ENCODE measurements at regions not wholly inside any gene's neighbourhood (a gene's known extent, or its start where the extent isn't known, plus 50 kb on each side); places are given as distances from the start of the nearest gene placed in this dataset.
A peak's percentile ranks its signal among the peaks of the same experiment; 100 is the strongest.

GRCh38 chr20:16946097-16946496 is 197.9 kb downstream of the OTOR start:
- H3K9me3 ChIP-seq (ENCODE audit: low read depth) = no peaks in the 10 kb centered on the region
- no peak overlapping the region for H3K9ac ChIP-seq
- Mint-ChIP-seq H3K36me3 (peaks cover 3% of the 10 kb centered on the region), H3K4me3 (no peak overlapping the region), H3K9me3 (peaks cover 19% of the 10 kb centered on the region), H3K27ac (no peak overlapping the region), H3K27me3 (ENCODE audit: insufficient read depth, low read depth) (no peaks in the 10 kb centered on the region), H3K4me1 (peaks cover 19% of the 10 kb centered on the region)
- H3K79me2 ChIP-seq (ENCODE audit: low read depth) = no peaks in the 10 kb centered on the region
- no peak overlapping the region for H2AFZ ChIP-seq (replicated peaks)
- no peaks in the 10 kb centered on the region for H4K20me1 ChIP-seq (ENCODE audit: low read depth)
- no peak overlapping the region for H3K27ac ChIP-seq
- no peaks in the 10 kb centered on the region for H3K4me1 ChIP-seq
- no peak overlapping the region for H3K4me2 ChIP-seq
- peaks cover 28% of the 10 kb centered on the region for H3K27me3 ChIP-seq
- H3K4me3 ChIP-seq = no peak overlapping the region
- no peak for TF ChIP-seq EZH2phosphoT487 (IDR thresholded peaks at IDR 0.05)
- TF ChIP-seq, protein P1, sequence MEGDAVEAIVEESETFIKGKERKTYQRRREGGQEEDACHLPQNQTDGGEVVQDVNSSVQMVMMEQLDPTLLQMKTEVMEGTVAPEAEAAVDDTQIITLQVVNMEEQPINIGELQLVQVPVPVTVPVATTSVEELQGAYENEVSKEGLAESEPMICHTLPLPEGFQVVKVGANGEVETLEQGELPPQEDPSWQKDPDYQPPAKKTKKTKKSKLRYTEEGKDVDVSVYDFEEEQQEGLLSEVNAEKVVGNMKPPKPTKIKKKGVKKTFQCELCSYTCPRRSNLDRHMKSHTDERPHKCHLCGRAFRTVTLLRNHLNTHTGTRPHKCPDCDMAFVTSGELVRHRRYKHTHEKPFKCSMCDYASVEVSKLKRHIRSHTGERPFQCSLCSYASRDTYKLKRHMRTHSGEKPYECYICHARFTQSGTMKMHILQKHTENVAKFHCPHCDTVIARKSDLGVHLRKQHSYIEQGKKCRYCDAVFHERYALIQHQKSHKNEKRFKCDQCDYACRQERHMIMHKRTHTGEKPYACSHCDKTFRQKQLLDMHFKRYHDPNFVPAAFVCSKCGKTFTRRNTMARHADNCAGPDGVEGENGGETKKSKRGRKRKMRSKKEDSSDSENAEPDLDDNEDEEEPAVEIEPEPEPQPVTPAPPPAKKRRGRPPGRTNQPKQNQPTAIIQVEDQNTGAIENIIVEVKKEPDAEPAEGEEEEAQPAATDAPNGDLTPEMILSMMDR (IDR thresholded peaks at IDR 0.05) = no peak
- TF ChIP-seq EZH2 (IDR thresholded peaks at IDR 0.05) = no peak
- DNase-seq (ENCODE audit: low spot score) = no peak
- H3K36me3 ChIP-seq = no peaks in the 10 kb centered on the region
- H3F3A ChIP-seq (ENCODE audit: low read depth) = no peaks in the 10 kb centered on the region

DNA sequence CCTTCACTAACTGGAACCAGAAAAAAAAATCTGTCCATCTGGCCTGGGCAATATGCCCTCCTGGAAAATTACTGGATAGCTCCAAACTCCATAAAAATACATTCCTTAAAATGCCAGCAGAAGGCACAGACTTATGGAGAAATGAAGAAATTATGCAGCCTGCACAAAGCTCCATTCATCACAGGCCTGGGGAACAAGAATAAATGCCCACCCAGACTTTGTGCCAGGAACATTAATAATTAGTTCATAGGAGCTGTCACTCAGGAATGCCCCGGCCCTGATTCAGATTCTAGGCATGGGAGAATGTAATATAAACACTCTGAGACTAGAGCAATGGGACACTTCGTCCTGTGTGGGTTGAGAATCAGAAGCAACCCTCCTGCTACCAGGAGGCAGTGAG is 199.3 kb downstream of the OTOR start:
- Histone ChIP-seq H3K4me3 (no peak overlapping the region), H3K9ac (no peak overlapping the region), H2AFZ (replicated peaks) (no peak overlapping the region), H3K27ac (no peak overlapping the region), H3K9me3 (ENCODE audit: low read depth) (no peaks in the 10 kb centered on the region), H3K27me3 (peaks cover 42% of the 10 kb centered on the region), H3K79me2 (ENCODE audit: low read depth) (no peaks in the 10 kb centered on the region), H3K4me2 (no peak overlapping the region), H3F3A (ENCODE audit: low read depth) (no peaks in the 10 kb centered on the region), H3K4me1 (peaks cover 2% of the 10 kb centered on the region), H3K36me3 (no peaks in the 10 kb centered on the region), H4K20me1 (ENCODE audit: low read depth) (no peaks in the 10 kb centered on the region)
- TF ChIP-seq EZH2 (IDR thresholded peaks at IDR 0.05) = no peak
- TF ChIP-seq, protein P1 (IDR thresholded peaks at IDR 0.05) = no peak
- TF ChIP-seq EZH2phosphoT487 (IDR thresholded peaks at IDR 0.05) = no peak
- H3K27me3 Mint-ChIP-seq (ENCODE audit: insufficient read depth, low read depth) = no peaks in the 10 kb centered on the region
- peaks cover 24% of the 10 kb centered on the region for H3K4me1 Mint-ChIP-seq
- peaks cover 3% of the 10 kb centered on the region for H3K36me3 Mint-ChIP-seq
- DNase-seq (ENCODE audit: low spot score) = no peak
- no peak overlapping the region for H3K4me3 Mint-ChIP-seq
- H3K9me3 Mint-ChIP-seq = peaks cover 19% of the 10 kb centered on the region
- H3K27ac Mint-ChIP-seq = no peak overlapping the region

GRCh38 chr20:16951876-16952275 is 203.7 kb downstream of the OTOR start:
- no peak overlapping the region for H3K27ac ChIP-seq
- Mint-ChIP-seq H3K4me3 (no peak overlapping the region), H3K4me1 (peaks cover 18% of the 10 kb centered on the region), H3K27me3 (ENCODE audit: insufficient read depth, low read depth) (peaks cover 2% of the 10 kb centered on the region), H3K36me3 (peaks cover 3% of the 10 kb centered on the region), H3K27ac (no peak overlapping the region), H3K9me3 (peaks cover 12% of the 10 kb centered on the region)
- no peak overlapping the region for H3K4me2 ChIP-seq
- no peak overlapping the region for H3K9ac ChIP-seq
- H4K20me1 ChIP-seq (ENCODE audit: low read depth) = no peaks in the 10 kb centered on the region
- no peak for TF ChIP-seq EZH2phosphoT487 (IDR thresholded peaks at IDR 0.05)
- no peaks in the 10 kb centered on the region for H3F3A ChIP-seq (ENCODE audit: low read depth)
- peaks cover 83% of the 10 kb centered on the region for H3K27me3 ChIP-seq
- H3K9me3 ChIP-seq (ENCODE audit: low read depth) = no peaks in the 10 kb centered on the region
- no peak overlapping the region for H2AFZ ChIP-seq (replicated peaks)
- no peaks in the 10 kb centered on the region for H3K36me3 ChIP-seq
- H3K4me3 ChIP-seq = no peak overlapping the region
- no peaks in the 10 kb centered on the region for H3K79me2 ChIP-seq (ENCODE audit: low read depth)
- peaks cover 6% of the 10 kb centered on the region for H3K4me1 ChIP-seq
- peak; percentile 10 for DNase-seq (ENCODE audit: low spot score)

GRCh38 chr20:16952965-16953364 is 204.8 kb downstream of the OTOR start:
- Histone ChIP-seq H3K36me3 (no peaks in the 10 kb centered on the region), H3K4me3 (no peak overlapping the region), H2AFZ (replicated peaks) (no peak overlapping the region), H3K9me3 (ENCODE audit: low read depth) (no peaks in the 10 kb centered on the region), H3K4me1 (peaks cover 6% of the 10 kb centered on the region), H3K27me3 (peaks cover 92% of the 10 kb centered on the region), H3K9ac (no peak overlapping the region), H4K20me1 (ENCODE audit: low read depth) (no peaks in the 10 kb centered on the region), H3F3A (ENCODE audit: low read depth) (no peaks in the 10 kb centered on the region), H3K79me2 (ENCODE audit: low read depth) (no peaks in the 10 kb centered on the region), H3K4me2 (no peak overlapping the region), H3K27ac (no peak overlapping the region)
- Mint-ChIP-seq H3K9me3 (peaks cover 12% of the 10 kb centered on the region), H3K4me3 (no peak overlapping the region), H3K4me1 (peaks cover 18% of the 10 kb centered on the region), H3K36me3 (peaks cover 3% of the 10 kb centered on the region), H3K27ac (peak overlapping the region; percentile 1), H3K27me3 (ENCODE audit: insufficient read depth, low read depth) (peaks cover 3% of the 10 kb centered on the region)
- DNase-seq (ENCODE audit: low spot score) = peak; percentile 69
- TF ChIP-seq, protein P1 (IDR thresholded peaks at IDR 0.05) = no peak
- peak; percentile 100 for TF ChIP-seq EZH2phosphoT487 (IDR thresholded peaks at IDR 0.05)
